ENCODE measurements at regions not wholly inside any gene's neighbourhood (a gene's known extent, or its start where the extent isn't known, plus 50 kb on each side); places are given as distances from the start of the nearest gene placed in this dataset.
"Not testable (repeated sequence)": the region's sequence is repeated elsewhere in the genome, so short reads cannot be mapped to it uniquely, and the experiment has no call there.

- H3K9me3 Mint-ChIP-seq, result no peaks in the 10 kb centered on the region
- TF ChIP-seq CTCF (conservative IDR thresholded peaks at IDR 0.05), result no peak
- no peak overlapping the region for H3K27ac Mint-ChIP-seq
- DNase-seq (ENCODE audit: extremely low spot score, unreplicated experiment), result no peak
- H3K36me3 Mint-ChIP-seq, result no peaks in the 10 kb centered on the region
- peaks cover 7% of the 10 kb centered on the region for H3K4me1 Mint-ChIP-seq (ENCODE audit: unreplicated experiment)
- H3K4me3 Mint-ChIP-seq, result no peak overlapping the region
- peaks cover 5% of the 10 kb centered on the region for H3K27me3 Mint-ChIP-seq
Observed at GRCh38 chr9:38488156-38488698, 64.0 kb upstream of the IGFBPL1 start.

- not testable (repeated sequence) for H3K27ac Mint-ChIP-seq; H3K9me3 Mint-ChIP-seq; H3K27me3 Mint-ChIP-seq; H3K36me3 Mint-ChIP-seq; DNase-seq (ENCODE audit: extremely low spot score, unreplicated experiment); H3K4me3 Mint-ChIP-seq
- H3K4me1 Mint-ChIP-seq (ENCODE audit: unreplicated experiment), result peaks cover 13% of the 10 kb centered on the region
Observed at GRCh38 chr9:38487418-38488155, 63.3 kb upstream of the IGFBPL1 start.

GRCh38 chr9:38486837-38487236 is 62.6 kb upstream of the IGFBPL1 start:
- Mint-ChIP-seq H3K27me3 (peaks cover 3% of the 10 kb centered on the region), H3K4me1 (ENCODE audit: unreplicated experiment) (peaks cover 13% of the 10 kb centered on the region), H3K27ac (no peak overlapping the region), H3K36me3 (no peaks in the 10 kb centered on the region), H3K9me3 (no peaks in the 10 kb centered on the region), H3K4me3 (no peak overlapping the region)
- no peak for TF ChIP-seq CTCF (conservative IDR thresholded peaks at IDR 0.05)
- DNase-seq (ENCODE audit: extremely low spot score, unreplicated experiment), result no peak

GRCh38 chr9:38486056-38486615 is 61.9 kb upstream of the IGFBPL1 start:
- Mint-ChIP-seq H3K4me1 (ENCODE audit: unreplicated experiment) (peaks cover 13% of the 10 kb centered on the region), H3K9me3 (no peaks in the 10 kb centered on the region), H3K27ac (no peak overlapping the region), H3K4me3 (no peak overlapping the region), H3K36me3 (no peaks in the 10 kb centered on the region), H3K27me3 (no peaks in the 10 kb centered on the region)
- TF ChIP-seq CTCF (conservative IDR thresholded peaks at IDR 0.05), result no peak
- DNase-seq (ENCODE audit: extremely low spot score, unreplicated experiment), result no peak

GRCh38 chr9:38484076-38484665 is 59.9 kb upstream of the IGFBPL1 start:
- H3K27me3 Mint-ChIP-seq; H3K4me3 Mint-ChIP-seq; DNase-seq (ENCODE audit: extremely low spot score, unreplicated experiment); H3K9me3 Mint-ChIP-seq; H3K36me3 Mint-ChIP-seq; H3K27ac Mint-ChIP-seq: not testable (repeated sequence)
- peaks cover 13% of the 10 kb centered on the region for H3K4me1 Mint-ChIP-seq (ENCODE audit: unreplicated experiment)

- DNase-seq (ENCODE audit: extremely low spot score, unreplicated experiment), result no peak
- H3K9me3 Mint-ChIP-seq, result no peaks in the 10 kb centered on the region
- H3K27me3 Mint-ChIP-seq, result no peaks in the 10 kb centered on the region
- H3K4me1 Mint-ChIP-seq (ENCODE audit: unreplicated experiment), result peaks cover 13% of the 10 kb centered on the region
- no peaks in the 10 kb centered on the region for H3K36me3 Mint-ChIP-seq
- TF ChIP-seq CTCF (conservative IDR thresholded peaks at IDR 0.05), result no peak
- H3K4me3 Mint-ChIP-seq, result no peak overlapping the region
- no peak overlapping the region for H3K27ac Mint-ChIP-seq
Observed at GRCh38 chr9:38482918-38483592, 58.8 kb upstream of the IGFBPL1 start.
